GM18909 (cell line): ENCODE measurements at regions not wholly inside any gene's neighbourhood (a gene's known extent, or its start where the extent isn't known, plus 50 kb on each side); places are given as distances from the start of the nearest gene placed in this dataset.
"Not testable (repeated sequence)": the region's sequence is repeated elsewhere in the genome, so short reads cannot be mapped to it uniquely, and the experiment has no call there.

Experiments used
- ATAC-seq: cut with Tn5 transposase; IDR thresholded peaks from one replicate; pipeline ENCODE4 v1.9.1; 2021; ENCODE audit warnings: mild to moderate bottlenecking; ENCODE audit not compliant: unreplicated experiment, poor library complexity

- no peak for ATAC-seq
Measured at GRCh38 chr9:26263478-26263877, 585.2 kb upstream of the TUSC1 start.

- ATAC-seq, result no peak
Measured at GRCh38 chr9:26262421-26263107, 584.3 kb upstream of the TUSC1 start.

GRCh38 chr9:26261503-26262330 lies 583.5 kb upstream of the TUSC1 start:
- ATAC-seq, result no peak

GRCh38 chr9:26260238-26260637 lies 582.0 kb upstream of the TUSC1 start:
- no peak for ATAC-seq

GRCh38 chr9:26247861-26248260 lies 569.6 kb upstream of the TUSC1 start:
- no peak for ATAC-seq

GRCh38 chr9:26244661-26245451 lies 566.6 kb upstream of the TUSC1 start:
- no peak for ATAC-seq

- no peak for ATAC-seq
Measured at GRCh38 chr9:26243726-26244125, 565.5 kb upstream of the TUSC1 start.

- ATAC-seq, result no peak
Measured at GRCh38 chr9:26243029-26243697, 564.9 kb upstream of the TUSC1 start.

- no peak for ATAC-seq
Measured at GRCh38 chr9:26240020-26240419, 561.8 kb upstream of the TUSC1 start.

GRCh38 chr9:26237256-26237655 lies 559.0 kb upstream of the TUSC1 start:
- no peak for ATAC-seq

- no peak for ATAC-seq
Measured at GRCh38 chr9:26234865-26235264, 556.6 kb upstream of the TUSC1 start.

GRCh38 chr9:26231391-26231790 lies 553.1 kb upstream of the TUSC1 start:
- ATAC-seq, result no peak

GRCh38 chr9:26229324-26230054 lies 551.2 kb upstream of the TUSC1 start:
- ATAC-seq, result no peak

- no peak for ATAC-seq
Measured at GRCh38 chr9:26228273-26228672, 550.0 kb upstream of the TUSC1 start.

- no peak for ATAC-seq
Measured at GRCh38 chr9:26221290-26221689, 543.0 kb upstream of the TUSC1 start.

- ATAC-seq, result no peak
Measured at GRCh38 chr9:26220367-26220766, 542.1 kb upstream of the TUSC1 start.

- ATAC-seq, result no peak
Measured at GRCh38 chr9:26219961-26220360, 541.7 kb upstream of the TUSC1 start.

- no peak for ATAC-seq
Measured at GRCh38 chr9:26216702-26217101, 538.5 kb upstream of the TUSC1 start.

- not testable (repeated sequence) for ATAC-seq
Measured at GRCh38 chr9:26214713-26215444, 536.6 kb upstream of the TUSC1 start.
